HL-60 (cell line): ENCODE measurements at regions not wholly inside any gene's neighbourhood (a gene's known extent, or its start where the extent isn't known, plus 50 kb on each side); places are given as distances from the start of the nearest gene placed in this dataset.
"Not testable (repeated sequence)": the region's sequence is repeated elsewhere in the genome, so short reads cannot be mapped to it uniquely, and the experiment has no call there.

Experiments used
- CTCF ChIP-seq: IDR thresholded peaks from one replicate; pipeline ENCODE4 v1.5.1; 2011; ENCODE audit warnings: low read length, control low read depth, inconsistent platforms; ENCODE audit not compliant: insufficient read depth
- GABPA ChIP-seq: IDR thresholded peaks from 2 replicates; pipeline ENCODE4 v1.6.1; 2012; ENCODE audit warnings: low read depth
- POLR2AphosphoS5 ChIP-seq: IDR thresholded peaks from 2 replicates; pipeline ENCODE4 v1.6.1; 2012; ENCODE audit warnings: low read depth
- REST ChIP-seq: IDR thresholded peaks from 2 replicates; pipeline ENCODE4 v1.6.1; 2012; ENCODE audit warnings: low read depth; ENCODE audit not compliant: insufficient replicate concordance
- SPI1 ChIP-seq: IDR thresholded peaks from 2 replicates; pipeline ENCODE4 v1.6.1; 2012; ENCODE audit warnings: low read depth, mild to moderate bottlenecking, borderline replicate concordance

- TF ChIP-seq GABPA, POLR2AphosphoS5, CTCF, SPI1, REST: not testable (repeated sequence)
Observed at GRCh38 chr2:131835022-131835421, 307.3 kb downstream of the CCDC74A start.
